ENCODE measurements at regions not wholly inside any gene's neighbourhood (a gene's known extent, or its start where the extent isn't known, plus 50 kb on each side); places are given as distances from the start of the nearest gene placed in this dataset.

- Histone ChIP-seq H3K27me3 (ENCODE audit: insufficient read depth in 3 of 3, low read length in 2 of 3) (no peaks in the 10 kb centered on the region), H3K27ac (no peak overlapping the region), H3K9me3 (peaks cover 19% of the 10 kb centered on the region), H3K4me3 (no peak overlapping the region), H3K36me3 (ENCODE audit: insufficient read depth in 1 of 2, low read depth in 1 of 2) (no peaks in the 10 kb centered on the region), H3K4me1 (no peaks in the 10 kb centered on the region)
- 77 to 78% (median 77%) methylated on average over 3 of the region's 3 CpGs for WGBS, 3 donors
- intact Hi-C loops (cut with DNase I), result no loop called here
- ATAC-seq (no peak), DNase-seq (no peak)
- TF ChIP-seq, protein P1, sequence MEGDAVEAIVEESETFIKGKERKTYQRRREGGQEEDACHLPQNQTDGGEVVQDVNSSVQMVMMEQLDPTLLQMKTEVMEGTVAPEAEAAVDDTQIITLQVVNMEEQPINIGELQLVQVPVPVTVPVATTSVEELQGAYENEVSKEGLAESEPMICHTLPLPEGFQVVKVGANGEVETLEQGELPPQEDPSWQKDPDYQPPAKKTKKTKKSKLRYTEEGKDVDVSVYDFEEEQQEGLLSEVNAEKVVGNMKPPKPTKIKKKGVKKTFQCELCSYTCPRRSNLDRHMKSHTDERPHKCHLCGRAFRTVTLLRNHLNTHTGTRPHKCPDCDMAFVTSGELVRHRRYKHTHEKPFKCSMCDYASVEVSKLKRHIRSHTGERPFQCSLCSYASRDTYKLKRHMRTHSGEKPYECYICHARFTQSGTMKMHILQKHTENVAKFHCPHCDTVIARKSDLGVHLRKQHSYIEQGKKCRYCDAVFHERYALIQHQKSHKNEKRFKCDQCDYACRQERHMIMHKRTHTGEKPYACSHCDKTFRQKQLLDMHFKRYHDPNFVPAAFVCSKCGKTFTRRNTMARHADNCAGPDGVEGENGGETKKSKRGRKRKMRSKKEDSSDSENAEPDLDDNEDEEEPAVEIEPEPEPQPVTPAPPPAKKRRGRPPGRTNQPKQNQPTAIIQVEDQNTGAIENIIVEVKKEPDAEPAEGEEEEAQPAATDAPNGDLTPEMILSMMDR (IDR thresholded peaks at IDR 0.05), result no peak
These were observed 233.9 kb downstream of the RAB28 start for GRCh38 chr4:13250263-13250662.

DNA sequence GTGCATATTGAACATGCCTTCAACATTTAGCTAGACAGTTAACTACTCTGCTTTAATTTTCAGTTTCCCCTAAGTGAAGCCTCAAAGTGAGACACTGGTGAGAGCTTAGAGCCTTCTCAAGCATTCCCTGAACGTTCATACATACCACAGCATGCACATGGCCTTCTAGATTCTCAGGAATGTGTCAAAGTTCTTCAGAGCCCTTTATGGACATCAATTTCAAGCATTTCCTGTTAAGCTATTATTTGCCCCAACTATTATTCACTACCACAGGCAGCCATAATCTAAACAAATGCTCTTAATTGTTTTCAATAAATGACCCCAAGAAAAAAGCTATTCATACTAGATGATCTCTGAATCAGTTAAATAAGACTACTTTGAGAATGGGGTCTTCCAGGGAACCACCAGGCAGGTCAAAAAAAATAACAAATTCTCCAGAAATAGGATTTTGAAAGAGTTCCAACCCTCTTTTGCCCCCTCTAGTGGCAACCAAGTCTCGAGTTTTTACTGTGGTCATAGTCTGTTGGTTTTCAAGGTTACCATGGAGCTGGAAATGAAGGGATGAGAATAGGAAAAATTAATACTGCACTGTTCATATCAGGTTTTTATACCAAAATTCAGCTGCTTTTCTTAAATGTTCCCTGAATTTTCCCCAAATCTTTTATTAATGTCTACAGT lies 235.4 kb downstream of the RAB28 start:
- whole genome bisulfite sequencing, 3 donors, result 36 to 43% (median 41%) methylated on average over 2 of the region's 2 CpGs
- H3K4me3 ChIP-seq, result no peak overlapping the region

DNA sequence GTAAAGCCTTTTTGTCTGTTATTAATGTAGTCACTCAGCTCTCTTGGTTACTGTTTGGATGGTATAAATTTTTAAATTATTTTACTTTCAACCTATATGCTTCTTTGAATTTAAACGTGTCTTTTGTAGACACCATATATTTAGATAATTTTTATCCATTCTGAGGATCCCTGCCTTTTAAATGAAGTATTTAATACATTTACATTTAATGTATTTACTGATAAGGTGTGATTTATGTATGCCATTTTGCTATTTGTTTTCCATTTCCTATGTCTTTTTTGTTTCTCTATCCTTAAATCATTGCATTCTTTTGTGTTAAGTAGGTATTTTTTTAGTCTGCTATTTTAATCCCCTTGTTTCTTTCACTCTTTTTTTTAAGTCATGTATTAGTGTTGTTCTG lies 238.0 kb downstream of the RAB28 start:
- WGBS, 3 donors, result 88 to 93% (median 92%) methylated on average over 1 of the region's 1 CpG
- no peak overlapping the region for H3K4me3 ChIP-seq
- intact Hi-C loops (cut with DNase I), result no loop called here

More for the DNA sequence above, 235.4 kb downstream of the RAB28 start:
- H3K36me3 ChIP-seq (ENCODE audit: insufficient read depth in 1 of 2, low read depth in 1 of 2), result no peaks in the 10 kb centered on the region
- ATAC-seq, result no peak
- intact Hi-C loops (cut with DNase I), result loop anchor here in 1 of 2 donors (2.0 kb wide), 1 partner anchor 138 kb away; no protein-coding TSS in a partner anchor
- no peaks in the 10 kb centered on the region for H3K4me1 ChIP-seq
- no peaks in the 10 kb centered on the region for H3K27me3 ChIP-seq (ENCODE audit: insufficient read depth in 3 of 3, low read length in 2 of 3)
- H3K9me3 ChIP-seq, result peaks cover 19% of the 10 kb centered on the region
- no peak for DNase-seq
- H3K27ac ChIP-seq, result no peak overlapping the region
- TF ChIP-seq, protein P1 (IDR thresholded peaks at IDR 0.05), result no peak

DNA sequence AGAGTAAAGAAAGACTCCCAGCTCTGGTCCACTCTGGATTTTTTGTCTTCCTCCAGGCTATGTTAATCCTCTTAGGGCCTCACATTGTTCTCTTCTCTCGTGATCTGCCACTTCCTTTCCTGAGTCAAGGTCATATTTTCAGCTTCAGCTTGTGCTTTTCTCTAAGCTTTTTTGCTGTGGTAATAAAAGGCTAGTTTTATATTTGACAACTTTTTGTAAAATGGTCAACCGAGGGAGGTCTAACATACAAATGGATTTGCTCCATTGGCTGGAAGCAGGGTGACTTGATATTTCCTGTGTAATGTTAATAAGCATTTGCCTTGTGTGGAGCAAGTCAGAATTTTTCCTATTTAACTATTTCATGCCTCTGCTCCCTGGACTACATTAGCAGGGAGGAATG lies 239.7 kb downstream of the RAB28 start:
- Histone ChIP-seq H3K36me3 (ENCODE audit: insufficient read depth in 1 of 2, low read depth in 1 of 2) (no peaks in the 10 kb centered on the region), H3K4me1 (no peaks in the 10 kb centered on the region), H3K27ac (no peak overlapping the region), H3K27me3 (ENCODE audit: insufficient read depth in 3 of 3, low read length in 2 of 3) (no peaks in the 10 kb centered on the region), H3K9me3 (peaks cover 19% of the 10 kb centered on the region), H3K4me3 (no peak overlapping the region)
- DNase-seq (no peak), ATAC-seq (no peak)
- intact Hi-C loops (cut with DNase I), result no loop called here
- WGBS, 3 donors, result 4 to 12% (median 8%) methylated on average over 2 of the region's 2 CpGs
- TF ChIP-seq, protein P1 (IDR thresholded peaks at IDR 0.05), result no peak

More for the DNA sequence above, 238.0 kb downstream of the RAB28 start:
- no peaks in the 10 kb centered on the region for H3K27me3 ChIP-seq (ENCODE audit: insufficient read depth in 3 of 3, low read length in 2 of 3)
- no peaks in the 10 kb centered on the region for H3K36me3 ChIP-seq (ENCODE audit: insufficient read depth in 1 of 2, low read depth in 1 of 2)
- DNase-seq (no peak), ATAC-seq (no peak)
- H3K9me3 ChIP-seq, result peaks cover 19% of the 10 kb centered on the region
- TF ChIP-seq, protein P1 (IDR thresholded peaks at IDR 0.05), result no peak
- no peak overlapping the region for H3K27ac ChIP-seq
- no peaks in the 10 kb centered on the region for H3K4me1 ChIP-seq

DNA sequence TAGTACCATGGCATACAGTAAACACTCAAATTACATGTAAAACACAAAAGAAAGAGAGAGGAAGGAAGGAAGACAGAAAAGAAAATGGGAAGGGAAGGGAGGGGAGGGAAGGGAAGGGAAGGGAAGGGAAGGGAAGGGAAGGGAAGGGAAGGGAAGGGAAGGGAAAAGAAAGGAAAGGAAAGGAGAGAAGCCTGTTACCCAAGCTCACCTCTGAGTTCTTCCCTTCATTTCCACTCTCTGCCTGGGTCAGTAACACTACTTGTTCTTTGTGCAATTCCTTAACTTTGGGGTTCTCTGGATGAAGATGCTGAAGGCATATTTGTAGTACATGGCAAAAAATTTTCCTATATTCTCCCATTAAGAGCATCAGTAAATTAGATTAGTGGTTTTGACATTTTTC lies 241.0 kb downstream of the RAB28 start:
- intact Hi-C loops (cut with DNase I), result no loop called here
- no peak for ATAC-seq
- TF ChIP-seq, protein P1 (IDR thresholded peaks at IDR 0.05), result no peak
- H3K4me1 ChIP-seq, result no peaks in the 10 kb centered on the region
- H3K4me3 ChIP-seq, result no peak overlapping the region
- H3K9me3 ChIP-seq, result peaks cover 16% of the 10 kb centered on the region
- no peaks in the 10 kb centered on the region for H3K36me3 ChIP-seq (ENCODE audit: insufficient read depth in 1 of 2, low read depth in 1 of 2)
- no peaks in the 10 kb centered on the region for H3K27me3 ChIP-seq (ENCODE audit: insufficient read depth in 3 of 3, low read length in 2 of 3)
- no peak overlapping the region for H3K27ac ChIP-seq
- DNase-seq, result no peak
